HAP-1 (cell line): ENCODE measurements at regions not wholly inside any gene's neighbourhood (a gene's known extent, or its start where the extent isn't known, plus 50 kb on each side); places are given as distances from the start of the nearest gene placed in this dataset.

Experiments used
- DNase-seq, 2 experiments: peaks; one replicate each; pipeline ENCODE4 v3.0.0-alpha.2; 2016 to 2020; ENCODE audit warnings: low spot score in 2 of 2
- H3K27me3 ChIP-seq: fragments of 250-450 bp; sonication (Bioruptor Pico); 2 replicates; pipeline ENCODE4 v1.5.1; 2020; ENCODE audit warnings: low read depth, mild to moderate bottlenecking, moderate library complexity
- H3K36me3 ChIP-seq: fragments of 250-450 bp; sonication (Bioruptor Pico); replicated peaks from 2 replicates; pipeline ENCODE4 v1.5.1; 2020; ENCODE audit warnings: mild to moderate bottlenecking
- H3K4me1 ChIP-seq: fragments of 250-450 bp; sonication (Bioruptor Pico); 2 replicates; pipeline ENCODE4 v1.5.1; 2020; ENCODE audit warnings: mild to moderate bottlenecking
- H3K4me3 ChIP-seq: fragments of 250-450 bp; sonication (Bioruptor Pico); 2 replicates; pipeline ENCODE4 v1.5.1; 2020; ENCODE audit warnings: mild to moderate bottlenecking, moderate library complexity
- H3K9me3 ChIP-seq: fragments of 250-450 bp; sonication (Bioruptor Pico); 2 replicates; pipeline ENCODE4 v1.5.1; 2020; ENCODE audit warnings: mild to moderate bottlenecking, moderate library complexity
- in situ Hi-C: fragments of 300-500 bp; cut with MboI; formaldehyde crosslinking; loops from 3 replicates; pipeline ENCODE4 v1.14.3; 2020; ENCODE audit warnings: low sequenced_read_pairs, inconsistent platforms, mixed read lengths

GRCh38 chr1:234672349-234673135 lies 62.6 kb upstream of the IRF2BP2 start:
- no peaks in the 10 kb centered on the region for H3K36me3 ChIP-seq
- no peak overlapping the region for H3K4me3 ChIP-seq
- no peaks in the 10 kb centered on the region for H3K27me3 ChIP-seq
- H3K4me1 ChIP-seq: peaks cover 9% of the 10 kb centered on the region; the same call in 1 of the 2 replicates
- in situ Hi-C loops: no loop called here
- H3K9me3 ChIP-seq: no peaks in the 10 kb centered on the region; the same call in 1 of the 2 replicates
- DNase-seq: no peak

GRCh38 chr1:234670967-234671626 lies 61.1 kb upstream of the IRF2BP2 start:
- Histone ChIP-seq H3K4me1 (peaks cover 3% of the 10 kb centered on the region; the same call in 1 of the 2 replicates), H3K9me3 (no peaks in the 10 kb centered on the region; the same call in 1 of the 2 replicates), H3K4me3 (no peak overlapping the region), H3K36me3 (no peaks in the 10 kb centered on the region), H3K27me3 (no peaks in the 10 kb centered on the region)
- no peak for DNase-seq
- in situ Hi-C loops: no loop called here

- Histone ChIP-seq H3K27me3 (no peaks in the 10 kb centered on the region), H3K4me3 (no peak overlapping the region), H3K4me1 (no peaks in the 10 kb centered on the region), H3K9me3 (no peaks in the 10 kb centered on the region; the same call in 1 of the 2 replicates), H3K36me3 (no peaks in the 10 kb centered on the region)
- in situ Hi-C loops: no loop called here
- no peak for DNase-seq
Measured at GRCh38 chr1:234669499-234669898, 59.5 kb upstream of the IRF2BP2 start.

GRCh38 chr1:234668577-234668955 lies 58.6 kb upstream of the IRF2BP2 start:
- no peaks in the 10 kb centered on the region for H3K4me1 ChIP-seq
- DNase-seq: no peak
- H3K9me3 ChIP-seq: no peaks in the 10 kb centered on the region; the same call in 1 of the 2 replicates
- no peaks in the 10 kb centered on the region for H3K27me3 ChIP-seq
- in situ Hi-C loops: no loop called here
- H3K4me3 ChIP-seq: no peak overlapping the region
- no peaks in the 10 kb centered on the region for H3K36me3 ChIP-seq

GRCh38 chr1:234667600-234668576 lies 57.9 kb upstream of the IRF2BP2 start:
- Histone ChIP-seq H3K4me1 (no peaks in the 10 kb centered on the region), H3K9me3 (no peaks in the 10 kb centered on the region; the same call in 1 of the 2 replicates), H3K36me3 (no peaks in the 10 kb centered on the region), H3K4me3 (no peak overlapping the region), H3K27me3 (no peaks in the 10 kb centered on the region)
- in situ Hi-C loops: no loop called here
- no peak for DNase-seq

- Histone ChIP-seq H3K36me3 (no peaks in the 10 kb centered on the region), H3K27me3 (no peaks in the 10 kb centered on the region), H3K4me1 (no peaks in the 10 kb centered on the region), H3K9me3 (no peaks in the 10 kb centered on the region; the same call in 1 of the 2 replicates), H3K4me3 (no peak overlapping the region)
- in situ Hi-C loops: no loop called here
- no peak for DNase-seq
Measured at GRCh38 chr1:234666761-234667160, 56.8 kb upstream of the IRF2BP2 start.

- no peaks in the 10 kb centered on the region for H3K27me3 ChIP-seq
- DNase-seq: no peak
- H3K36me3 ChIP-seq: no peaks in the 10 kb centered on the region
- H3K9me3 ChIP-seq: no peaks in the 10 kb centered on the region; the same call in 1 of the 2 replicates
- no peak overlapping the region for H3K4me3 ChIP-seq
- H3K4me1 ChIP-seq: no peaks in the 10 kb centered on the region
- in situ Hi-C loops: no loop called here
Measured at GRCh38 chr1:234665975-234666605, 56.1 kb upstream of the IRF2BP2 start.

GRCh38 chr1:234662148-234662547 lies 52.2 kb upstream of the IRF2BP2 start:
- in situ Hi-C loops: no loop called here
- H3K4me3 ChIP-seq: no peak overlapping the region
- no peak for DNase-seq

GRCh38 chr1:234661317-234661928 lies 51.4 kb upstream of the IRF2BP2 start:
- H3K36me3 ChIP-seq: no peaks in the 10 kb centered on the region
- no peaks in the 10 kb centered on the region for H3K9me3 ChIP-seq
- in situ Hi-C loops: no loop called here
- no peaks in the 10 kb centered on the region for H3K27me3 ChIP-seq
- DNase-seq: no peak
- no peak overlapping the region for H3K4me3 ChIP-seq
- H3K4me1 ChIP-seq: no peaks in the 10 kb centered on the region

More at GRCh38 chr1:234662148-234662547, 52.2 kb upstream of the IRF2BP2 start:
- H3K9me3 ChIP-seq: no peaks in the 10 kb centered on the region
- H3K27me3 ChIP-seq: no peaks in the 10 kb centered on the region
- no peaks in the 10 kb centered on the region for H3K36me3 ChIP-seq
- no peaks in the 10 kb centered on the region for H3K4me1 ChIP-seq

- no peak for DNase-seq
- in situ Hi-C loops: no loop called here
- no peaks in the 10 kb centered on the region for H3K27me3 ChIP-seq
- H3K36me3 ChIP-seq: no peaks in the 10 kb centered on the region
- H3K9me3 ChIP-seq: no peaks in the 10 kb centered on the region
- no peak overlapping the region for H3K4me3 ChIP-seq
- no peaks in the 10 kb centered on the region for H3K4me1 ChIP-seq
Measured at GRCh38 chr1:234660536-234661316, 50.7 kb upstream of the IRF2BP2 start.
